Vagina (tissue), 2 donors: ENCODE measurements at regions not wholly inside any gene's neighbourhood (a gene's known extent, or its start where the extent isn't known, plus 50 kb on each side); places are given as distances from the start of the nearest gene placed in this dataset.
"Not testable (repeated sequence)": the region's sequence is repeated elsewhere in the genome, so short reads cannot be mapped to it uniquely, and the experiment has no call there.

Experiments used
- DNase-seq, 2 donors: peaks; one replicate each; pipeline ENCODE4 v3.0.0-alpha.2; 2017; ENCODE audit errors: extremely low spot score in 2 of 2
- H3K27ac ChIP-seq: fragments of 200-600 bp; sonication (generic); one replicate; pipeline ENCODE4 v1.5.1; 2019
- H3K27me3 ChIP-seq: fragments of 200-600 bp; sonication (generic); one replicate; pipeline ENCODE4 v1.5.1; 2019
- H3K36me3 ChIP-seq, 2 donors: fragments of 200-600 bp; sonication (generic); one replicate each; pipeline ENCODE4 v1.5.1; 2017 to 2019
- H3K4me1 ChIP-seq: fragments of 200-600 bp; sonication (generic); one replicate; pipeline ENCODE4 v1.5.1; 2019
- H3K4me3 ChIP-seq, 2 donors: fragments of 200-600 bp; sonication (generic); 1 replicate in 1 of 2; 2 replicates in 1 of 2; pipeline ENCODE4 v1.5.1; 2016 to 2019
- H3K9me3 ChIP-seq: fragments of 200-600 bp; sonication (generic); one replicate; pipeline ENCODE4 v1.5.1; 2019
- CTCF ChIP-seq, 3 experiments: fragments of 450-650 bp in 2 of 3; fragments of 200-600 bp in 1 of 3; sonication (generic) in 1 of 3; IDR thresholded peaks; one replicate each; pipeline ENCODE4 v1.5.1; 2017 to 2019; ENCODE audit warnings: antibody characterized with exemption in 3 of 3, mild to moderate bottlenecking in 2 of 3, moderate library complexity in 2 of 3
- POLR2A ChIP-seq, 2 donors: fragments of 450-650 bp; IDR thresholded peaks; one replicate each; pipeline ENCODE4 v1.6.1; 2017; ENCODE audit warnings: antibody characterized with exemption in 2 of 2, mild to moderate bottlenecking in 2 of 2, moderate library complexity in 2 of 2
- POLR2AphosphoS5 ChIP-seq, 2 donors: sonication (generic); formaldehyde crosslinking; IDR thresholded peaks; one replicate each; pipeline ENCODE4 v1.9.0; 2017; ENCODE audit warnings: antibody characterized with exemption in 2 of 2, mild to moderate bottlenecking in 2 of 2, low read depth in 1 of 2; ENCODE audit not compliant: insufficient read depth in 1 of 2
- intact Hi-C: fragments of 100-400 bp; cut with DNase I; formaldehyde crosslinking; loops from one replicate; pipeline ENCODE4 v1.15.1; 2023

- intact Hi-C loops: no loop called here
- Histone ChIP-seq H3K4me3 (no peak overlapping the region), H3K9me3 (no peaks in the 10 kb centered on the region), H3K27me3 (no peaks in the 10 kb centered on the region), H3K4me1 (no peaks in the 10 kb centered on the region), H3K36me3 (no peaks in the 10 kb centered on the region), H3K27ac (no peak overlapping the region)
- no peak for DNase-seq
- TF ChIP-seq CTCF (IDR thresholded peaks at IDR 0.05) (no peak), POLR2A (IDR thresholded peaks at IDR 0.05) (no peak), POLR2AphosphoS5 (IDR thresholded peaks at IDR 0.05; ENCODE audit: insufficient read depth in 1 of 2, low read depth in 1 of 2) (no peak)
These were observed 249.4 kb upstream of the CTBP2 start for GRCh38 chr10:125409756-125410155.

DNA sequence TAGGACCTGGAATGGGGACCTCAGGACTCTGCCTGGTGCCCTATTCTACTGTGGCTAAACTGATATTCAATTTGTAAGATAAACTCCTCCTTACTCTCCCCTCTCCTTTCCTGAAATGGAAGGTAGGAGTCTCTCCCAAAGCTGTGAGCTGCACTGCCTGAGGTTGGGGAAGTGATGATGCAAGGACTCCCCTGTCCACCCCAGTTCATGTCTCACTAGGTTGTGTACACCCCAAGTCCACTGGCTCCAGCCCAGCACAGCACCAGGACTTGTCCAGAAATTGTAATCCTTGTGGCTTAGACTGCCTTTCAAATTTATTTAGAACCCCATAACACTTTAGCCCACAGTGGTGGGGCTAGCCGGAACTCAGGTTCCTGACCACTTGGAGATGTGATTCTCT is 247.2 kb upstream of the CTBP2 start:
- no peaks in the 10 kb centered on the region for H3K9me3 ChIP-seq
- no peaks in the 10 kb centered on the region for H3K36me3 ChIP-seq
- intact Hi-C loops: no loop called here
- TF ChIP-seq CTCF (IDR thresholded peaks at IDR 0.05): no peak
- no peak for TF ChIP-seq POLR2A (IDR thresholded peaks at IDR 0.05)
- TF ChIP-seq POLR2AphosphoS5 (IDR thresholded peaks at IDR 0.05; ENCODE audit: insufficient read depth in 1 of 2, low read depth in 1 of 2): no peak
- H3K27ac ChIP-seq: no peak overlapping the region
- no peak for DNase-seq
- no peaks in the 10 kb centered on the region for H3K27me3 ChIP-seq
- H3K4me3 ChIP-seq: no peak overlapping the region
- no peaks in the 10 kb centered on the region for H3K4me1 ChIP-seq

GRCh38 chr10:125407000-125407502 is 246.7 kb upstream of the CTBP2 start:
- no peak overlapping the region for H3K27ac ChIP-seq
- no peaks in the 10 kb centered on the region for H3K27me3 ChIP-seq
- no peak for DNase-seq
- TF ChIP-seq CTCF (IDR thresholded peaks at IDR 0.05) (no peak), POLR2AphosphoS5 (IDR thresholded peaks at IDR 0.05; ENCODE audit: insufficient read depth in 1 of 2, low read depth in 1 of 2) (no peak), POLR2A (IDR thresholded peaks at IDR 0.05) (no peak)
- no peaks in the 10 kb centered on the region for H3K36me3 ChIP-seq
- H3K4me1 ChIP-seq: no peaks in the 10 kb centered on the region
- intact Hi-C loops: no loop called here
- H3K9me3 ChIP-seq: no peaks in the 10 kb centered on the region
- no peak overlapping the region for H3K4me3 ChIP-seq

DNA sequence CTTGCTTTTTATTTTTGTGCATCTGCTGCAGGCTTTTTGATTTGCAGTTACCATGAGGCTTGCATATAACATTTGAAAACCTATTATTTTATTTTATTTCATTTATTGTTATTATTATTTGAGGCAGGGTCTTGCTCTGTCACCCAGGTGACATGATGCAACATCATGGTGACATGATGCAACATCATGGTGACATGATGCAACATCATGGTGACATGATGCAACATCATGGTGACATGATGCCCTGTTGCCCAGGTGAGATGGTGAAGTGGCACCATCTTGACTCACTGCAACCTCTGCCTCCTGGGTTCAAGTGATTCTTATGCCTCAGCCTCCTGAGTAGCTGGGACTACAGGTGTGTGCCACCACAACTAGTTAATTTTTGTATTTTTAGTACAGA is 244.5 kb upstream of the CTBP2 start:
- DNase-seq, H3K27ac ChIP-seq, H3K27me3 ChIP-seq, H3K4me1 ChIP-seq, H3K9me3 ChIP-seq, intact Hi-C loops, H3K36me3 ChIP-seq, H3K4me3 ChIP-seq: not testable (repeated sequence)

GRCh38 chr10:125401462-125401861 is 241.1 kb upstream of the CTBP2 start:
- intact Hi-C loops: no loop called here
- H3K27me3 ChIP-seq: no peaks in the 10 kb centered on the region
- no peak overlapping the region for H3K27ac ChIP-seq
- no peaks in the 10 kb centered on the region for H3K9me3 ChIP-seq
- H3K4me3 ChIP-seq: no peak overlapping the region
- H3K4me1 ChIP-seq: no peaks in the 10 kb centered on the region
- TF ChIP-seq POLR2AphosphoS5 (IDR thresholded peaks at IDR 0.05; ENCODE audit: insufficient read depth in 1 of 2, low read depth in 1 of 2) (no peak), POLR2A (IDR thresholded peaks at IDR 0.05) (no peak), CTCF (IDR thresholded peaks at IDR 0.05) (no peak)
- DNase-seq: no peak
- H3K36me3 ChIP-seq: no peaks in the 10 kb centered on the region

GRCh38 chr10:125399289-125399688 is 238.9 kb upstream of the CTBP2 start:
- Histone ChIP-seq H3K36me3 (no peaks in the 10 kb centered on the region), H3K4me3 (no peak overlapping the region), H3K27me3 (no peaks in the 10 kb centered on the region), H3K27ac (no peak overlapping the region), H3K4me1 (no peaks in the 10 kb centered on the region), H3K9me3 (no peaks in the 10 kb centered on the region)
- intact Hi-C loops: no loop called here
- no peak for TF ChIP-seq CTCF (IDR thresholded peaks at IDR 0.05)
- no peak for DNase-seq
